NCI-H1105 treated with DMSO at 0.1 percent for 48 hours (cell line): ENCODE measurements at regions not wholly inside any gene's neighbourhood (a gene's known extent, or its start where the extent isn't known, plus 50 kb on each side); places are given as distances from the start of the nearest gene placed in this dataset.
"Not testable (repeated sequence)": the region's sequence is repeated elsewhere in the genome, so short reads cannot be mapped to it uniquely, and the experiment has no call there.

Source experiments
- DNase-seq: peaks from one replicate; lab custom pipeline; 2025; lab: John Stamatoyannopoulos, UW

DNA sequence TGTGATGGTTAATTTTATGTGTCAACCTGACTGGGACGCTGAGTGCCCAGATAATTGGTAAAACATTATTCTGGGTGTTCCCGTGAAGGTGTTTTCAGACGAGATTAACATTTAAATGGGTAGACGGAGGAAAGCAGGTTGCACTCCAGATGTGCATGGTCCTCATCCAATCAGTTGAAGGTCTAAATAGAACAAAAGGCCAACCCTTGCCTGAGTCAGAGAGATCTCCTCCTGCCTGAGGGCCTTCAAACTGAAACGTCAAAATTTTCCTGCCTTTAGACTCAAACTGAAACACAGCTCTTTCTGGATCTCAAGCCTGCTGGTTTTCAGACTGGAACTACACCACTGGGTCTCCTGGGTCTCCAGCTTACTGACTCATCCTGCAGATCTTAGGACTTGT lies 73.5 kb downstream of the NPIPA8 start:
- not testable (repeated sequence) for DNase-seq

GRCh38 chr16:18261848-18262247 lies 74.7 kb downstream of the NPIPA8 start:
- DNase-seq, result not testable (repeated sequence)

- DNase-seq, result not testable (repeated sequence)
Observed at GRCh38 chr16:18259496-18260176, 76.9 kb downstream of the NPIPA8 start.

- DNase-seq, result not testable (repeated sequence)
Observed at GRCh38 chr16:18252943-18253342, 83.6 kb downstream of the NPIPA8 start.

DNA sequence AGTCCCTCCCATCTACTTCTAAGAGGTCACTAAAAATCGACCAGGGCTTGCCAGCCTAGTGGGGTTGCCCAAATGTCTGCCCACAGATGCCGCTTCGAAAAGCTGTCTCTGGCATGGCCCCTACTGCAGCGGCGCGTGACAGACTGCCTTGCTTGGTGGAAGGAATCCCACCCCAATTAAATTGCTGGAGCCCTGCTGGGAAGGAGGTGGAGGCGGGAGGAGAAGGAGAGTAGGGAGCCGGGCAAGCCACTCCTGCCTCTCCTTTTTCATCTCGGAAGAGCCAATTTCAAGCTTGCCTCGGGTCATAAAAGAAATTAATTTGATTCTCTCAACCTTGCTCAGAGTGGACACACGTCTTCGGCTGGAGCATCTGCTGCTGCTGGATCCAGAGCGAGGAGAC lies 106.0 kb downstream of the NPIPA8 start:
- DNase-seq, result not testable (repeated sequence)

GRCh38 chr16:18222054-18223009 lies 114.2 kb downstream of the NPIPA8 start:
- DNase-seq, result not testable (repeated sequence)

- not testable (repeated sequence) for DNase-seq
Observed at GRCh38 chr16:18217741-18218140, 118.8 kb downstream of the NPIPA8 start.

DNA sequence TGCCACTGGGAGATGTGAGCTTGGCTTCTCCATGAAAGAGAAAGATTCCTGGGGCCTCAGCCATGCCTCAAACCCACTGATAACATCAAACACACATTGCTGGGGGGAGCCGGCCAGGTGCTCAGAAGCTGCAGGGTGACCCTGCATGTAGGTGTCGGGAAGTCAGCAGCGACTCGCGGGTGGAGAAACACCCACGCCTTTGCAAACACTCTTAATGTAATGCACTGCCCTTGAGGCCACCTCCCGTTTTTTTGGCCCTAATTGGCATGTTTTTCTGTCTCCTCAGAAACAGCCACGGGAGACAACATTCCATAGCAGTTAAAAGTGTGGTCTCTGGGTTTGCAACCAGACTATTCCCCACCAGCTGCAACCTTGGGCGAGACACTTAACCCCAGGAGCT lies 119.7 kb downstream of the NPIPA8 start:
- DNase-seq, result not testable (repeated sequence)

GRCh38 chr16:18213810-18214209 lies 122.7 kb downstream of the NPIPA8 start:
- DNase-seq, result not testable (repeated sequence)

DNA sequence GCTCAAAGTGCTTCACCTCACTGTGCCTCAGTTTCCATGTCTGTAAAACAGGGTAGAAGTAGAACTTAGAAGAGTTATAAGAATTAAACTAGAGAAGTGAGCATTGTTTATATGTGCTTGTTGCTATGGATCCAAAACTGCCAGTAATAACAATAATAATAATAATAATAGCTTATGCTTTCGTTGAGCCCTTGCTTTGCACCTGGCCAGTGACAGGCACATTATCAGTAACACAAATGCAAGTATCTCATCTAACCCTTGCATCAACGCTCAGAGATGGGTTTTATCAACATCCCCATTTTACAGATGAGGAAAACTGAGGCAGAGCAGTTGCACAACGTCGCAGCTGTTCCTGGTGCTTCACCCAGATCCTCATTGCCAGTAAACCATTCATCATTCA lies 125.0 kb downstream of the NPIPA8 start:
- not testable (repeated sequence) for DNase-seq

DNA sequence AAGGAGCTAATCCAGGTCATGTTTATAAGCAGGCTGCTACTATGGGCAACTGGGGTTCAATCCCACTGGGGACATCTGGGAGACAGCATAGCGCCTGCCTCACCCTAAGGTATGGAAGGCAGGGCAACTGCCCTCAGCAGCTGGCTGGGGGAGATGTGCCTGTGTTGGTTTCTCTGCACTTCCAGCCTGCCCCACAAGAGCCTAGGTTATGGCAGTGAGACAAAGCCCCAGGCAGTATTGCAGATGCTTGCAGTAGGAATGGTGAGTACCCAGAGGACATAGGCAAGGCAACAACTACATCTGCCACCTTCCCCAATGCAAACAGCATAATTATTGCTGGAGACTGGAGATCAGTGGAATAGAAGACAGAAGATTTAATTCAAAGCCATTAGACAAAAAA lies 131.8 kb downstream of the NPIPA8 start:
- not testable (repeated sequence) for DNase-seq

DNA sequence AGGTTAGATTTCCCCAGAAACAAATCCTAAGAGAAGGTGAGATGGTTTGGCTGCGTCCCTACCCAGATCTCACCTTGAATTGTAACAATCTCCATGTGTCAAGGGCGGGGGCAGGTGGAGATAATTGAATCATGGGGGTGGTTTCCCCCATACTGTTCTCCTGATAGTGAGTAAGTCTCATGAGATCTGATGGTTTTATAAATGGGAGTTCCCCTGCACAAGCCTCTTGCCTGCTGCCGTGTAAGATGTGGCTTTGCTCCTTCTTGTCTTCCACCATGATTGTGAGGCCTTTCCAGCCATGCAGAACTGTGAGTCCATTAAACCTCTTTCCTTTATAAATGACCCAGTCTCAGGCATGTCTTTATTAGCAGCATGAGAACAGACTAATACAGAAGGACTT lies 132.2 kb downstream of the NPIPA8 start:
- not testable (repeated sequence) for DNase-seq

DNA sequence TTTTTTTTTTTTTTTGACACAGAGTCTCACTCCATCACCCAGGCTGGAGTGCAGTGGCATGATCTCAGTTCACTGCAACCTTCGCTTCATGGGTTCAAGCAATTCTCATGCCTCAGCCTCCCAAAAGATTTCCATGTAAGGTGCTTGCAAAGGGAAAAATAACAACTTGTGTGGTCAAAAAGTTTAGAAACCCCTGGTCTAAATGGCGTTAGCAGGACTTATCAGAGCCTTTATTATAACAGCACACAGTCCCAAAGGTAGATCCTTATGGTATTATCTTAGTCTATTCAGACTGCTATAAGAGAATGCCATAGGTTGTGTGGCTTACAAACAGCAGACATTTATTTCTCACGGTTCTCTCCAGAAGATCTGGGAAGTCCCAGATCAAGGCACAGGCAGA lies 135.0 kb downstream of the NPIPA8 start:
- DNase-seq, result not testable (repeated sequence)

- not testable (repeated sequence) for DNase-seq
Observed at GRCh38 chr16:18192389-18192788, 144.1 kb downstream of the NPIPA8 start.

GRCh38 chr16:18190179-18190578 lies 146.4 kb downstream of the NPIPA8 start:
- DNase-seq, result not testable (repeated sequence)

GRCh38 chr16:18184755-18185154 lies 151.8 kb downstream of the NPIPA8 start:
- DNase-seq, result not testable (repeated sequence)

GRCh38 chr16:18181028-18181427 lies 155.5 kb downstream of the NPIPA8 start:
- not testable (repeated sequence) for DNase-seq

GRCh38 chr16:18173945-18174497 lies 162.5 kb downstream of the NPIPA8 start:
- DNase-seq, result not testable (repeated sequence)

- not testable (repeated sequence) for DNase-seq
Observed at GRCh38 chr16:18162293-18162692, 174.2 kb downstream of the NPIPA8 start.

DNA sequence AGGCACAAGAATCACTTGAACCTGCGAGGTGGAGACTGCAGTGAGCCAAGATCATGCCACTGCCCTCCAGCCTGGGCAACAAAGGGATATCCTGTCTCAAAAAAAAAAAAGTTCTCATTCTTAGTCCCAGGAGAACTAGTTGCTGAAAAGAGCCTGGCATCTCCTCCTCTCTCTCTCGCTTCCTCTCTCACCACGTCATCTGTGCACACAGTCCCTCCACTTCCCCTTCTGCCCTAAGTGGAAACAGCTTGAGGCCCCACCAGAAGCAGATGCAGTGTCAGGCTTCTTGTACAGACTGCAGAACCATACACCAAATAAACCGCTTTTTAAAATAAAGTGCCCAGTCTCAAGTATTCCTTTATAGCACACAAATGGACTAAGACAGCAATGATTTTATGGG lies 175.3 kb downstream of the NPIPA8 start:
- not testable (repeated sequence) for DNase-seq

DNA sequence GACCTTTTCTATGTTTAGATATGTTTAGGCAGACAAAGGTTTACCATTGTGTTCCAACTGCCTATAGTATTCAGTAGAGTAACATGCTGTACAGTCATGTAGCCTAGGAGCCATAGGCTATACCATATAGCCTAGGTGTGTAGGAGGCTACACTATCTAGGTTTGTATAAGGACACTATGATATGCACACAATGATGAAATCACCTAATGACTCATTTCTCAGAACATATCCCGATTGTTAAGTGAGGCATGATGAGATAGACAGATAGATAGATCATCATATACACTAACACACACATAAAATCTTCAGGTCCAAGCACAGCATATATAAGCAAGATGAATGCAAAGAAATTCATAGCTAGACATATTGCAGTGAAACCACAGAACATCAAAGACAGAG lies 177.4 kb downstream of the NPIPA8 start:
- DNase-seq, result not testable (repeated sequence)

GRCh38 chr16:18157854-18158253 lies 178.7 kb downstream of the NPIPA8 start:
- DNase-seq, result not testable (repeated sequence)
